Tibial nerve (tissue), 4 donors: ENCODE measurements at regions not wholly inside any gene's neighbourhood (a gene's known extent, or its start where the extent isn't known, plus 50 kb on each side); places are given as distances from the start of the nearest gene placed in this dataset.

Experiments
- DNase-seq, 2 donors: peaks; one replicate each; pipeline ENCODE4 v3.0.0-alpha.2; 2019; ENCODE audit warnings: low spot score in 2 of 2
- H3K27ac ChIP-seq, 4 donors: fragments of 200-600 bp; sonication (generic) in 3 of 4; one replicate each; pipeline ENCODE4 v1.5.1; 2017 to 2019; ENCODE audit warnings: mild to moderate bottlenecking in 1 of 4
- H3K27me3 ChIP-seq, 2 donors: fragments of 200-600 bp; sonication (generic) in 1 of 2; one replicate each; pipeline versions ENCODE4 v1.5.1 to v1.6.0; 2017 to 2019
- H3K36me3 ChIP-seq, 3 donors: fragments of 200-600 bp; sonication (generic); one replicate each; pipeline ENCODE4 v1.5.1; 2018 to 2019
- H3K4me1 ChIP-seq, 4 donors: fragments of 200-600 bp; sonication (generic) in 3 of 4; one replicate each; pipeline ENCODE4 v1.5.1; 2017 to 2019
- H3K4me3 ChIP-seq, 4 donors: fragments of 200-600 bp; sonication (generic) in 3 of 4; one replicate each; pipeline ENCODE4 v1.5.1; 2017 to 2019; ENCODE audit warnings: mild to moderate bottlenecking in 1 of 4, moderate library complexity in 1 of 4
- H3K9me3 ChIP-seq, 4 donors: fragments of 200-600 bp; sonication (generic) in 3 of 4; one replicate each; pipeline ENCODE4 v1.5.1; 2017 to 2019
- CTCF ChIP-seq, 5 experiments: fragments of 200-600 bp in 3 of 5; fragments of 450-650 bp in 2 of 5; sonication (generic) in 3 of 5; IDR thresholded peaks; one replicate each; pipeline ENCODE4 v1.5.1; 2016 to 2019; ENCODE audit warnings: antibody characterized with exemption in 5 of 5, mild to moderate bottlenecking in 3 of 5, moderate library complexity in 2 of 5
- EP300 ChIP-seq, 2 donors: sonication (generic); formaldehyde crosslinking; IDR thresholded peaks; one replicate each; pipeline ENCODE4 v1.6.1; 2017; ENCODE audit warnings: antibody characterized with exemption in 2 of 2, mild to moderate bottlenecking in 1 of 2
- POLR2A ChIP-seq, 2 donors: fragments of 450-650 bp; IDR thresholded peaks; one replicate each; pipeline ENCODE4 v1.6.1; 2017; ENCODE audit warnings: antibody characterized with exemption in 2 of 2, mild to moderate bottlenecking in 2 of 2, moderate library complexity in 2 of 2
- WGBS, 2 donors: methylation state at CpG; one replicate each; pipeline ENCODE4 v1.1.5; 2018; 5-methylcytosine and 5-hydroxymethylcytosine counted together

- 77 to 85% methylated on average over 3 of the region's 3 CpGs for WGBS, 2 donors
- DNase-seq: no peak
- Histone ChIP-seq H3K27me3 (no peaks in the 10 kb centered on the region), H3K4me1 (no peaks in the 10 kb centered on the region), H3K4me3 (no peak overlapping the region), H3K9me3 (no peaks in the 10 kb centered on the region), H3K36me3 (no peaks in the 10 kb centered on the region), H3K27ac (no peak overlapping the region)
- TF ChIP-seq CTCF (IDR thresholded peaks at IDR 0.05) (no peak), POLR2A (IDR thresholded peaks at IDR 0.05) (no peak), EP300 (IDR thresholded peaks at IDR 0.05) (no peak)
Observed at GRCh38 chr11:38687008-38687407, 2089.0 kb upstream of the RAG2 start.

GRCh38 chr11:38683484-38683883 is 2085.4 kb upstream of the RAG2 start:
- no peak overlapping the region for H3K4me3 ChIP-seq
- DNase-seq: no peak
- no peaks in the 10 kb centered on the region for H3K4me1 ChIP-seq
- H3K27ac ChIP-seq: no peak overlapping the region
- TF ChIP-seq POLR2A (IDR thresholded peaks at IDR 0.05) (no peak), EP300 (IDR thresholded peaks at IDR 0.05) (no peak), CTCF (IDR thresholded peaks at IDR 0.05) (no peak)
- no peaks in the 10 kb centered on the region for H3K36me3 ChIP-seq
- 89 to 93% methylated on average over 2 of the region's 2 CpGs for WGBS, 2 donors
- no peaks in the 10 kb centered on the region for H3K9me3 ChIP-seq
- no peaks in the 10 kb centered on the region for H3K27me3 ChIP-seq

- Histone ChIP-seq H3K27ac (no peak overlapping the region), H3K4me3 (no peak overlapping the region), H3K4me1 (no peaks in the 10 kb centered on the region), H3K36me3 (no peaks in the 10 kb centered on the region), H3K27me3 (no peaks in the 10 kb centered on the region), H3K9me3 (no peaks in the 10 kb centered on the region)
- TF ChIP-seq CTCF (IDR thresholded peaks at IDR 0.05) (no peak), POLR2A (IDR thresholded peaks at IDR 0.05) (no peak), EP300 (IDR thresholded peaks at IDR 0.05) (no peak)
- DNase-seq: no peak
- 86 to 90% methylated on average over 2 of the region's 2 CpGs for WGBS, 2 donors
Observed at GRCh38 chr11:38680746-38681145, 2082.7 kb upstream of the RAG2 start.

- Histone ChIP-seq H3K4me3 (no peak overlapping the region), H3K36me3 (no peaks in the 10 kb centered on the region), H3K27ac (no peak overlapping the region), H3K4me1 (no peaks in the 10 kb centered on the region), H3K27me3 (no peaks in the 10 kb centered on the region), H3K9me3 (no peaks in the 10 kb centered on the region)
- WGBS, 2 donors: 72 to 79% methylated on average over 2 of the region's 2 CpGs
- no peak for DNase-seq
- TF ChIP-seq CTCF (IDR thresholded peaks at IDR 0.05) (no peak), POLR2A (IDR thresholded peaks at IDR 0.05) (no peak), EP300 (IDR thresholded peaks at IDR 0.05) (no peak)
Observed at GRCh38 chr11:38680166-38680565, 2082.1 kb upstream of the RAG2 start.

GRCh38 chr11:38672445-38672844 is 2074.4 kb upstream of the RAG2 start:
- H3K27ac ChIP-seq: no peak overlapping the region
- no peaks in the 10 kb centered on the region for H3K4me1 ChIP-seq
- H3K36me3 ChIP-seq: no peaks in the 10 kb centered on the region
- DNase-seq: no peak
- TF ChIP-seq EP300 (IDR thresholded peaks at IDR 0.05) (no peak), POLR2A (IDR thresholded peaks at IDR 0.05) (no peak)
- H3K4me3 ChIP-seq: no peak overlapping the region
- no peaks in the 10 kb centered on the region for H3K9me3 ChIP-seq
- H3K27me3 ChIP-seq: no peaks in the 10 kb centered on the region

GRCh38 chr11:38667359-38667758 is 2069.3 kb upstream of the RAG2 start:
- H3K4me3 ChIP-seq: no peak overlapping the region
- TF ChIP-seq POLR2A (IDR thresholded peaks at IDR 0.05) (no peak), EP300 (IDR thresholded peaks at IDR 0.05) (no peak), CTCF (IDR thresholded peaks at IDR 0.05) (no peak)
- H3K36me3 ChIP-seq: no peaks in the 10 kb centered on the region
- no peaks in the 10 kb centered on the region for H3K27me3 ChIP-seq
- no peak overlapping the region for H3K27ac ChIP-seq
- H3K4me1 ChIP-seq: no peaks in the 10 kb centered on the region
- DNase-seq: no peak
- H3K9me3 ChIP-seq: no peaks in the 10 kb centered on the region
- WGBS, 2 donors: 91 to 93% methylated on average over 10 of the region's 10 CpGs
